ENCODE measurements at regions not wholly inside any gene's neighbourhood (a gene's known extent, or its start where the extent isn't known, plus 50 kb on each side); places are given as distances from the start of the nearest gene placed in this dataset.
"Not testable (repeated sequence)": the region's sequence is repeated elsewhere in the genome, so short reads cannot be mapped to it uniquely, and the experiment has no call there.

DNA sequence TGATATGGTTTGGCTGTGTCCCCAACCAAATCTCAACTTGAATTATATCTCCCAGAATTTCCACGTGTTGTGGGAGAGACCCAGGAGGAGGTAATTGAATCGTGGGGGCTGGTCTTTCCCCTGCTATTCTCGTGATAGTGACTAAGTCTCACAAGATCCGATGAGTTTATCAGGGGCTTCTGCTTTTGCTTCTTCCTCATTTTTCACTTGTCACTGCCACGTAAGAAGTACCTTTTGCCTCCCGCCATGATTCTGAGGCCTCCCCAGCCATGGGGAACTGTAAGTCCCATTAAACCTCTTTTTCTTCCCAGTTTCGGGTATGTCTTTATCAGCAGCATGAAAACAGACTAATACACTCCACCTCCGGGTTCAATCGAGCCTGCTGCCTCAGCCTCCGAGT is 54.3 kb upstream of the BICDL1 start:
- TF ChIP-seq CTCF (IDR thresholded peaks at IDR 0.05; ENCODE audit: low read length); EZH2 (optimal IDR thresholded peaks at IDR 0.05; ENCODE audit: low read depth, low read length): not testable (repeated sequence)
